ENCODE measurements at regions not wholly inside any gene's neighbourhood (a gene's known extent, or its start where the extent isn't known, plus 50 kb on each side); places are given as distances from the start of the nearest gene placed in this dataset.

DNA sequence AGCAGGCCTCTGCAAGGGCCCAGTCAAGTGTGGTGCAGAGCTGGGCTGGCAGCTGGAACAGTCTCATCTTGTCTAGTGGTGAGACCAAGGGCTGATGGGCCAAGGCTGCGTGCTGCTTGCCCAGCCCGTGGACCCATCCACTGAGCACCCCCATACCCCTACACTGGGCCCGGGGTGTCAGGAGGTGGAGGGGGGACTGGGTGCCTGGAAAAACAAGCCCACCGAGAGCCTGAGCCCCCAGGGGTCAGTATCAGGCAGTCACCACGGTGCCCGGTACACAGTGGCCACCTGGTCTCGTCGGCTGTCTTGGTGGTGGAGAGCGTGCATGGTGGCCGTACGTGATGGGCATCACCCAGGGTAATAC lies 238.3 kb downstream of the SEC14L1 start:
- no peak for DNase-seq (ENCODE audit: extremely low read depth, insufficient read length)
- no peak overlapping the region for H3K4me3 ChIP-seq (replicated peaks; ENCODE audit: low read depth, low read length)
- TF ChIP-seq, protein P1, sequence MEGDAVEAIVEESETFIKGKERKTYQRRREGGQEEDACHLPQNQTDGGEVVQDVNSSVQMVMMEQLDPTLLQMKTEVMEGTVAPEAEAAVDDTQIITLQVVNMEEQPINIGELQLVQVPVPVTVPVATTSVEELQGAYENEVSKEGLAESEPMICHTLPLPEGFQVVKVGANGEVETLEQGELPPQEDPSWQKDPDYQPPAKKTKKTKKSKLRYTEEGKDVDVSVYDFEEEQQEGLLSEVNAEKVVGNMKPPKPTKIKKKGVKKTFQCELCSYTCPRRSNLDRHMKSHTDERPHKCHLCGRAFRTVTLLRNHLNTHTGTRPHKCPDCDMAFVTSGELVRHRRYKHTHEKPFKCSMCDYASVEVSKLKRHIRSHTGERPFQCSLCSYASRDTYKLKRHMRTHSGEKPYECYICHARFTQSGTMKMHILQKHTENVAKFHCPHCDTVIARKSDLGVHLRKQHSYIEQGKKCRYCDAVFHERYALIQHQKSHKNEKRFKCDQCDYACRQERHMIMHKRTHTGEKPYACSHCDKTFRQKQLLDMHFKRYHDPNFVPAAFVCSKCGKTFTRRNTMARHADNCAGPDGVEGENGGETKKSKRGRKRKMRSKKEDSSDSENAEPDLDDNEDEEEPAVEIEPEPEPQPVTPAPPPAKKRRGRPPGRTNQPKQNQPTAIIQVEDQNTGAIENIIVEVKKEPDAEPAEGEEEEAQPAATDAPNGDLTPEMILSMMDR (IDR thresholded peaks at IDR 0.05; ENCODE audit: insufficient read depth, low read length, poor library complexity, severe bottlenecking) = no peak
- no peaks in the 10 kb centered on the region; the same call in 1 of the 2 replicates for H3K36me3 ChIP-seq (ENCODE audit: control insufficient read depth, insufficient read depth, low read length)
- H3K27me3 ChIP-seq (replicated peaks; ENCODE audit: control insufficient read depth, insufficient read depth, low read length) = no peaks in the 10 kb centered on the region

DNA sequence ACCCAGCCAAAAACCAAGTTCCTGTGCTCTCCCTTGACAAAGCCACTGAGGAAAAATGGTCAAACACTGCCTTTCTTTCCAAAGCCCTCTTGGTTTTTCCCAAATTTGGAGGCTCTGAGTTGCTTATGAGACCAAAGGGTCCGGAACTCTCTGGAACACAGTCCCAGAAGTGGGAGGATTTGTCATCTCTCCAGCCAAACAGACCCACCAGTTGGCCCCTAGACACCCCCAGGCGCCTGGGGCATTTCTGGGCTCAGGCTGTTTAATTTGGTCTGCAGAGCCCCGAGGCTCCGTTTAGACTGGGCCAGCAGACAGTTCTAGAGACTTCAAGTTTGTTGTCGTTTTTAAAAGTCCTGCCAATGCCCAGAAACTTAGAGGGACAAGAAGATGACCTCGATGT lies 239.1 kb downstream of the SEC14L1 start:
- Histone ChIP-seq H3K27me3 (replicated peaks; ENCODE audit: control insufficient read depth, insufficient read depth, low read length) (no peaks in the 10 kb centered on the region), H3K4me3 (replicated peaks; ENCODE audit: low read depth, low read length) (no peak overlapping the region), H3K36me3 (ENCODE audit: control insufficient read depth, insufficient read depth, low read length) (no peaks in the 10 kb centered on the region; the same call in 1 of the 2 replicates)
- DNase-seq (ENCODE audit: extremely low read depth, insufficient read length) = no peak
- TF ChIP-seq, protein P1 (IDR thresholded peaks at IDR 0.05; ENCODE audit: insufficient read depth, low read length, poor library complexity, severe bottlenecking) = no peak

DNA sequence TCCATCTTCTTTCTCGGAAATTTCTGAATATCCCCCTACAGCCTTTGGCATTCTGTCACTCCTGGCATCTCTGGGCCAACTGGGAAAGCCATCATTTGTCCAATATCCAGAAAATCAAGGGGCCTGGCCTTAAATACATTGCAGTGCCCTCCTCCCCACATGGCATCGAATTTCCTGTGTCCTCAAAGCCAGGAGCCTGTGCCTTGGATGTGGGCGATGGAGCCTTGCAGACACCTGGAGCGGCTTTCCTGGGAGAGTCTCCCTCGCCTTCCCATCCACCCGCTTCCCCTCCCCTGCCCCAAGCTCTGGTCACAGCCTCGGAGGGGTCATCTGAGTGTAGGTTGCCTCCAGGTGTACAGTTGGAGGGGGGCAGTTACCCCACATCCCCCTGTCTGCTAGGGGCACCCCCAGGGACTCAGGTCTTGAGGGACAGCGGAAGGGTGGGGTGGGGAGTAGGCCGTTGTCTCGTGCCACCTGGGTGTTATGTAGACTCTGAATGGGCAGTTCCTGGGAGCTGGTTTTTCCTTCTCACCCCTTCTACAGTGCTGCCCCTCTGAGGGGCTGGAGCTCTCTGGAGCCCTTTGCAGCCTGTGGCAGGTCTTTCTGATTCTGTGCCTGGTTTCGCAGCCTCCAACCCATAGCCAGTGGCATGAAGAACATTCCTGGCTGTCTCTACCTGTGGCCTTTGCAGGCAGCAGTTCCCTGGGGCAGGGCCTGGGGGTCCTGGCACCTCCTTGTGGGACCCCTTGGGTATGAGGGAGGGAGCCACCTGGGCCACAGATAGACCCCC lies 239.8 kb downstream of the SEC14L1 start:
- no peak for DNase-seq (ENCODE audit: extremely low read depth, insufficient read length)
- Histone ChIP-seq H3K4me3 (replicated peaks; ENCODE audit: low read depth, low read length) (no peak overlapping the region), H3K36me3 (ENCODE audit: control insufficient read depth, insufficient read depth, low read length) (no peaks in the 10 kb centered on the region; the same call in none of the 2 replicates), H3K27me3 (replicated peaks; ENCODE audit: control insufficient read depth, insufficient read depth, low read length) (no peaks in the 10 kb centered on the region)
- TF ChIP-seq, protein P1 (IDR thresholded peaks at IDR 0.05; ENCODE audit: insufficient read depth, low read length, poor library complexity, severe bottlenecking) = no peak

DNA sequence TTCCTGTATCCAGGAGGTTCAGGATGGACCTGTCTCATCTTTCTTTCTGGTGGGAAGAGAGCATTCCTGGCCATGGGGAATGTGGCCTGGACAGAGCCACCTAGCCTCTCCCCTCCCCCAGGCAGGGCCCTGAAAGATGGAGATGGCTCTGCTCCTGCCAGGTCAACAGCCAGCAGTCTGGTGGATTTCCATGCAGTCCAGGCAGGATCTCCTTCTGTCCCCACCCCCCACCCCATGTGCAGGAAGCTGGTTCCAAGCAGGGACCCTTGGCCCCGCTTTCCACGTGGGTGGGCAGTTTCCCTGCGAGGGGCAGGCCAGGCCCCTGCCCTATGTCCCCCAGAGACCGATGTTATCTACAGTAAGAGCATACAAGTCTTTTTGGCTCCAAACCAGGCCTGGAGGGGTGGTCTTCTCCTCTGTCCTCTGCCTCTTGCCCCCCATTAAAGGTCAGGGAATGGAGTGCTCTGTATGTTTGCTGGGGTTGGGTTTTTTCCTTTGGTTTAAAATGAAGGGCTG lies 240.5 kb downstream of the SEC14L1 start:
- Histone ChIP-seq H3K36me3 (ENCODE audit: control insufficient read depth, insufficient read depth, low read length) (no peaks in the 10 kb centered on the region; the same call in none of the 2 replicates), H3K4me3 (replicated peaks; ENCODE audit: low read depth, low read length) (no peak overlapping the region), H3K27me3 (replicated peaks; ENCODE audit: control insufficient read depth, insufficient read depth, low read length) (no peaks in the 10 kb centered on the region)
- TF ChIP-seq, protein P1 (IDR thresholded peaks at IDR 0.05; ENCODE audit: insufficient read depth, low read length, poor library complexity, severe bottlenecking) = no peak
- no peak for DNase-seq (ENCODE audit: extremely low read depth, insufficient read length)

DNA sequence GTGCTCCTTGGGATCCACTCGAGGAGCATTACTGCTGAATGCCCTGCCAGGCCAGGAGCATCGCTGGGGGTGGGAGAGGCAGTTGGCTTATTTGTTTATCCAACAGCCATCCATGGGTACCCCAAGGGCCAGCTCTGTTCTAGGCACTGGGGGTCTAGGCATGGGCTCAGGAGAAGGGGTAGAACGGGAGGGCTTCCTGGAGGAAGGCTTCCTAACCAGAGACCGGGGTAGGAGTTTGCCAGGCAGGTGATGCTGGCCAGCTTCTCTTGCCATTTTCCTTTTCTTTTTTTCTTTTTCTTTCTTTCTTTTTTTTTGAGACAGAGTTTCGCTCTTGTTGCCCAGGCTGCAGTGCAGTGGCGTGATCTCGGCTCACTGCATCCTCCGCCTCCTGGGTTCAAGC lies 241.0 kb downstream of the SEC14L1 start:
- TF ChIP-seq, protein P1 (IDR thresholded peaks at IDR 0.05; ENCODE audit: insufficient read depth, low read length, poor library complexity, severe bottlenecking) = no peak
- Histone ChIP-seq H3K27me3 (replicated peaks; ENCODE audit: control insufficient read depth, insufficient read depth, low read length) (no peaks in the 10 kb centered on the region), H3K4me3 (replicated peaks; ENCODE audit: low read depth, low read length) (no peak overlapping the region), H3K36me3 (ENCODE audit: control insufficient read depth, insufficient read depth, low read length) (no peaks in the 10 kb centered on the region; the same call in none of the 2 replicates)
- no peak for DNase-seq (ENCODE audit: extremely low read depth, insufficient read length)

Measured in GM06990 (cell line).